Naive thymus-derived CD4-positive, alpha-beta T cell (primary cell): ENCODE measurements at regions not wholly inside any gene's neighbourhood (a gene's known extent, or its start where the extent isn't known, plus 50 kb on each side); places are given as distances from the start of the nearest gene placed in this dataset.
A peak's percentile ranks its signal among the peaks of the same experiment; 100 is the strongest.

Experiments
- ATAC-seq: fragments of 150-1000 bp; cut with Tn5 transposase; 2 replicates; pipeline ENCODE4 v1.10.0; 2021; ENCODE audit warnings: mild to moderate bottlenecking, moderate library complexity
- CTCF ChIA-PET: fragments of 350-600 bp; sonication (Branson Sonifier 250); formaldehyde crosslinking; loops from one replicate; lab custom pipeline; 2021; ENCODE audit warnings: antibody characterized with exemption; lab: Charles Lee
- POLR2A ChIA-PET: fragments of 350-600 bp; sonication (Branson Sonifier 250); formaldehyde crosslinking; loops from one replicate; lab custom pipeline; 2021; ENCODE audit warnings: antibody characterized with exemption, inconsistent platforms; lab: Charles Lee
- DNase-seq, 9 donors: peaks; one replicate each; pipeline versions ENCODE4 v3.0.0 to v3.0.0-alpha.2; 2020 to 2022; ENCODE audit warnings: mixed read lengths in 1 of 9
- H3K27ac ChIP-seq: one replicate; pipeline ENCODE4 v1.7.0; 2013; ENCODE audit warnings: mild to moderate bottlenecking, low read depth, low read length, moderate library complexity
- H3K27me3 ChIP-seq, 2 donors: one replicate each; pipeline ENCODE4 v1.7.0; 2013; ENCODE audit warnings: low read length in 2 of 2, mild to moderate bottlenecking in 2 of 2, moderate library complexity in 2 of 2; ENCODE audit not compliant: control insufficient read depth in 2 of 2, insufficient read depth in 2 of 2
- H3K36me3 ChIP-seq, 3 experiments: 1 replicate in 2 of 3; 2 replicates in 1 of 3; pipeline ENCODE4 v1.7.0; 2013; ENCODE audit warnings: low read length in 3 of 3, mild to moderate bottlenecking in 3 of 3, moderate library complexity in 1 of 3; ENCODE audit not compliant: insufficient read depth in 3 of 3, control insufficient read depth in 2 of 3
- H3K4me1 ChIP-seq, 2 donors: one replicate each; pipeline ENCODE4 v1.7.0; 2013; ENCODE audit warnings: low read length in 2 of 2, mild to moderate bottlenecking in 2 of 2, moderate library complexity in 1 of 2; ENCODE audit not compliant: control insufficient read depth in 2 of 2, insufficient read depth in 2 of 2
- H3K4me3 ChIP-seq: 2 replicates; pipeline ENCODE4 v1.7.0; 2013; ENCODE audit warnings: mild to moderate bottlenecking, low read length
- H3K9me3 ChIP-seq, 3 experiments: 1 replicate in 2 of 3; 2 replicates in 1 of 3; pipeline ENCODE4 v1.7.0; 2013; ENCODE audit warnings: low read length in 3 of 3; ENCODE audit not compliant: control insufficient read depth in 2 of 3
- H3K27ac Mint-ChIP-seq, 9 donors: one replicate each; pipeline ENCODE4 v1.8.0; 2020 to 2022; ENCODE audit warnings: mixed read lengths in 9 of 9, mild to moderate bottlenecking in 8 of 9, moderate library complexity in 5 of 9, inconsistent platforms in 2 of 9
- H3K27me3 Mint-ChIP-seq, 5 donors: one replicate each; pipeline ENCODE4 v1.8.0; 2021 to 2022; ENCODE audit warnings: mixed read lengths in 5 of 5, mild to moderate bottlenecking in 1 of 5
- H3K36me3 Mint-ChIP-seq, 5 donors: one replicate each; pipeline ENCODE4 v1.8.0; 2020 to 2022; ENCODE audit warnings: mixed read lengths in 5 of 5, mild to moderate bottlenecking in 3 of 5, inconsistent platforms in 1 of 5
- H3K4me1 Mint-ChIP-seq, 7 donors: one replicate each; pipeline ENCODE4 v1.8.0; 2020 to 2022; ENCODE audit warnings: mixed read lengths in 7 of 7, mild to moderate bottlenecking in 3 of 7, inconsistent platforms in 1 of 7
- H3K4me3 Mint-ChIP-seq, 10 donors: one replicate each; pipeline ENCODE4 v1.8.0; 2020 to 2022; ENCODE audit warnings: mild to moderate bottlenecking in 10 of 10, mixed read lengths in 10 of 10, moderate library complexity in 6 of 10, inconsistent platforms in 2 of 10
- H3K9me3 Mint-ChIP-seq, 11 donors: one replicate each; pipeline ENCODE4 v1.8.0; 2020 to 2022; ENCODE audit warnings: mixed read lengths in 11 of 11, mild to moderate bottlenecking in 4 of 11, inconsistent platforms in 1 of 11, moderate library complexity in 1 of 11
- intact Hi-C, 2 donors: fragments of 100-400 bp; cut with micrococcal nuclease; formaldehyde crosslinking; loops; one replicate each; pipeline ENCODE4 v1.15.1; 2023

GRCh38 chr5:104793031-104793754 lies 1230.6 kb upstream of the NUDT12 start:
- ChIA-PET POLR2A (no interaction called here), CTCF (no interaction called here)
- H3K9me3 ChIP-seq: no peaks in the 10 kb centered on the region
- Mint-ChIP-seq H3K27ac (peak overlapping the region in 1 of 9 donors; percentile 42), H3K9me3 (peaks cover 0 to 24% (median 3%) of the 10 kb centered on the region in 11 donors), H3K36me3 (peaks cover 0 to 4% (median 0%) of the 10 kb centered on the region in 5 donors), H3K4me3 (no peak overlapping the region), H3K4me1 (no peaks in the 10 kb centered on the region), H3K27me3 (no peaks in the 10 kb centered on the region)
- no peaks in the 10 kb centered on the region for H3K4me1 ChIP-seq
- intact Hi-C loops: no loop called here
- DNase-seq (no peak), ATAC-seq (no peak)
- no peak overlapping the region for H3K27ac ChIP-seq
- H3K36me3 ChIP-seq: no peaks in the 10 kb centered on the region
- H3K4me3 ChIP-seq: no peak overlapping the region
- no peaks in the 10 kb centered on the region for H3K27me3 ChIP-seq

DNA sequence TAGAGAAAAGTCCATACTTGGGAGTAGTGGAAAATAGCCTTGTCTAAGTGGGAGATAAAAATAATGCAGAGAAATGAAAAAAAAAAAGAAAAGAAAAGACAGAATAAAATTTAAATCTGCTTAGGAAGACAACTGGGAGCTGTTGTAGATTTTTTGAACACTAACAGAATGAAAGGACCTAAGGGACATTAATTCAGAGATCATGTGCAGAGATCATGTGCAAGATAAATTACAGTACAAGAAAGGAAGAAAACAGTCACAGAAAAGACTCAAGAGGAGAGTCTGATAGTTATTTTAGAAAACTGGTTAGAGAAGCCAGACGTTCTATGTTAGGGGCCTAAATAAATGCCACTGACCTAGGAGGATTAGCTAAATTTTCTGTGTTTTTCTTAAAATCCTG lies 1226.8 kb upstream of the NUDT12 start:
- POLR2A ChIA-PET: no interaction called here
- Mint-ChIP-seq H3K27me3 (no peaks in the 10 kb centered on the region), H3K9me3 (peaks cover 0 to 39% (median 10%) of the 10 kb centered on the region in 11 donors), H3K4me3 (no peak overlapping the region), H3K36me3 (peaks cover 0 to 6% (median 0%) of the 10 kb centered on the region in 5 donors), H3K27ac (no peak overlapping the region), H3K4me1 (peaks cover 0 to 1% (median 0%) of the 10 kb centered on the region in 7 donors)
- DNase-seq (no peak), ATAC-seq (no peak)
- CTCF ChIA-PET: no interaction called here
- Histone ChIP-seq H3K36me3 (no peaks in the 10 kb centered on the region), H3K9me3 (no peaks in the 10 kb centered on the region), H3K4me3 (no peak overlapping the region), H3K27me3 (no peaks in the 10 kb centered on the region), H3K4me1 (no peaks in the 10 kb centered on the region), H3K27ac (no peak overlapping the region)
- intact Hi-C loops: no loop called here

DNA sequence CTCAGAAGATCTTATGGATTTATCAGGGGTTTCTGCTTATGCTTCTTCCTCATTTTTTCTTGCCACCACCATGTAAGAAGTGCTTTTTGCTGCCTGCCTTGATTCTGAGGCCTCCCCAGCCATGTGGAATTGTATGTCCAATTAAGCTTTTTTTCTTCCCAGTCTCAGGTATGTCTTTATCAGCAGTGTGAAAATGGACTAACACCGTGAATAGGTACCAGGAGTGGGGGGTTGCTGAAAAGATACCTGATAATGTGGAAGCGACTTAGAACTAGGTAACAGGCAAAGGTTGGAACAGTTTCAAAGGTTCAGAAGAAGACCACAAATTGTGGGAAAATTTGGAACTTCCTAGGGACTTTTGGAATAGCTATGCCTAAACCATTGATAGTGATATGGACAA lies 1222.5 kb upstream of the NUDT12 start:
- Mint-ChIP-seq H3K27me3 (no peaks in the 10 kb centered on the region), H3K9me3 (peaks cover 0 to 44% (median 9%) of the 10 kb centered on the region in 11 donors), H3K27ac (no peak overlapping the region), H3K36me3 (peaks cover 0 to 6% (median 0%) of the 10 kb centered on the region in 5 donors), H3K4me1 (peaks cover 0 to 1% (median 0%) of the 10 kb centered on the region in 7 donors), H3K4me3 (no peak overlapping the region)
- H3K27me3 ChIP-seq: no peaks in the 10 kb centered on the region
- DNase-seq: no peak
- intact Hi-C loops: no loop called here
- ChIA-PET POLR2A (no interaction called here), CTCF (no interaction called here)
- no peaks in the 10 kb centered on the region for H3K9me3 ChIP-seq
- no peak for ATAC-seq
- no peak overlapping the region for H3K27ac ChIP-seq
- H3K4me1 ChIP-seq: no peaks in the 10 kb centered on the region
- H3K36me3 ChIP-seq: no peaks in the 10 kb centered on the region
- no peak overlapping the region for H3K4me3 ChIP-seq

DNA sequence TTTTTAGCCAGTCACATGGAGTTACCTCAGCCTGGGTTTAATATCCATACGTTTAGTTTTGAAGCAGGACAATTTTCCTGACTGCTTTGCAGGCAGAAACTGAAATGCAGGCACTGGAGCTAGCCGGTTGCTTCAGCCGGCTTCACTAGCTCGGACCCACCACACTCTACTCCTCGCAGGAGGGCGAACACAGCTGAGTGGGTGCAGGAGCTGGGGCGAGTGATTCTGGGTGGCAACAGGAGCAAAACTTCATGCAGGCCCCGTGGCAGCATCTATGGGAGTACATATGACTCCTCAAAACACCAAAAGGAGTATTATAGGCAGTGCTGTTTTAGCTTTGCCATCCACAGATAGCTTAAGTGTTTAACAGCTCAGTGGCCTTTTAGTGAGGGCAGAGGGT lies 1211.8 kb upstream of the NUDT12 start:
- no peaks in the 10 kb centered on the region for H3K27me3 Mint-ChIP-seq
- H3K27me3 ChIP-seq: no peaks in the 10 kb centered on the region
- POLR2A ChIA-PET: no interaction called here
- H3K36me3 ChIP-seq: no peaks in the 10 kb centered on the region
- no peak overlapping the region for H3K27ac Mint-ChIP-seq
- no peak for ATAC-seq
- H3K9me3 Mint-ChIP-seq: peaks cover 0 to 6% (median 1%) of the 10 kb centered on the region in 11 donors
- H3K4me1 ChIP-seq: no peaks in the 10 kb centered on the region
- H3K36me3 Mint-ChIP-seq: no peaks in the 10 kb centered on the region
- intact Hi-C loops: no loop called here
- no peak overlapping the region for H3K4me3 ChIP-seq
- no peak overlapping the region for H3K4me3 Mint-ChIP-seq
- H3K9me3 ChIP-seq: no peaks in the 10 kb centered on the region
- no peaks in the 10 kb centered on the region for H3K4me1 Mint-ChIP-seq
- H3K27ac ChIP-seq: no peak overlapping the region
- no peak for DNase-seq
- CTCF ChIA-PET: no interaction called here

DNA sequence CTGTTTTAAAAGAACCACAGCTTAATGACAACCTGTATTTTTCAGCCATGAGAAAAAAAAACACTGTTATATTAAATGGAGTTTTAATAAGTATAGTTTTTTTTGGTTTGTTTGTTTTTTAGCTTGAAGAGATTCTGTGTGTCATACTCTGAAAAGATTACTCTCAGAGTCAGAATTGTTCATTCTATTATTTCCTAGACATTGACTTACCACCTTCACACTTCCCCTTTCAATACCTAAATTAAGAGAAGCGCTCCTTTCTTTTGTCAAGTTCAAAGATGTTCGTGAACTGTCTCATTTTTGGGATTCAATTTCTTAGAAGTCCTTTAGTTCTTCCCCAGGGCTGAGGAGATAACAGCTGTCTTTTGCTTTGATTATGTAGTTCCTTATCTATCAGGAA lies 1201.6 kb upstream of the NUDT12 start:
- Histone ChIP-seq H3K27me3 (no peaks in the 10 kb centered on the region), H3K9me3 (no peaks in the 10 kb centered on the region), H3K36me3 (no peaks in the 10 kb centered on the region), H3K4me1 (no peaks in the 10 kb centered on the region), H3K4me3 (no peak overlapping the region), H3K27ac (no peak overlapping the region)
- Mint-ChIP-seq H3K27me3 (no peaks in the 10 kb centered on the region), H3K4me3 (no peak overlapping the region), H3K9me3 (peaks cover 0 to 19% (median 3%) of the 10 kb centered on the region in 11 donors), H3K27ac (no peak overlapping the region), H3K36me3 (no peaks in the 10 kb centered on the region), H3K4me1 (no peaks in the 10 kb centered on the region)
- ChIA-PET POLR2A (no interaction called here), CTCF (no interaction called here)
- ATAC-seq: no peak
- intact Hi-C loops: no loop called here
- DNase-seq: no peak

DNA sequence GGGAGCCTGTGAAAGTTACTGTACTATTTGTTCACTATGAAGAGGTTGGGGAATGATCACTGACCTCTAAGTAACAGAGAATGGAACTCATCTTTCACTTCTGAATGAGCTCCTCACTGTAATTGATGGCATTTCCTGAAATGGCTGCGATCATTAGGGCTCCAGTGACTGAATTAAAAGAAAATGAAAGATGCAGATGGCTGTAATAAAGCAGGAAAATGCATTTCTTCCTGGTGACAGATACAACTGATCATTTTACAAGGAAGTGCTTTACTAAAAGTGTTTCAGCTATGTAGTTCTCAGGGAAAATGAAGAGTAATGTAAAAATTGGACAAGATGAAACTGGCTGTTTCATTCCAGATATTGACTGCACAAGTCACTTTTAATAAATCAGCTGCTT lies 1200.6 kb upstream of the NUDT12 start:
- no peaks in the 10 kb centered on the region for H3K36me3 Mint-ChIP-seq
- ChIA-PET POLR2A (no interaction called here), CTCF (no interaction called here)
- Histone ChIP-seq H3K27me3 (no peaks in the 10 kb centered on the region), H3K9me3 (no peaks in the 10 kb centered on the region), H3K4me1 (no peaks in the 10 kb centered on the region), H3K4me3 (no peak overlapping the region), H3K27ac (no peak overlapping the region), H3K36me3 (no peaks in the 10 kb centered on the region)
- no peaks in the 10 kb centered on the region for H3K4me1 Mint-ChIP-seq
- DNase-seq: no peak
- no peak overlapping the region for H3K27ac Mint-ChIP-seq
- H3K27me3 Mint-ChIP-seq: no peaks in the 10 kb centered on the region
- peaks cover 0 to 14% (median 3%) of the 10 kb centered on the region in 11 donors for H3K9me3 Mint-ChIP-seq
- intact Hi-C loops: no loop called here
- no peak overlapping the region for H3K4me3 Mint-ChIP-seq
- no peak for ATAC-seq

DNA sequence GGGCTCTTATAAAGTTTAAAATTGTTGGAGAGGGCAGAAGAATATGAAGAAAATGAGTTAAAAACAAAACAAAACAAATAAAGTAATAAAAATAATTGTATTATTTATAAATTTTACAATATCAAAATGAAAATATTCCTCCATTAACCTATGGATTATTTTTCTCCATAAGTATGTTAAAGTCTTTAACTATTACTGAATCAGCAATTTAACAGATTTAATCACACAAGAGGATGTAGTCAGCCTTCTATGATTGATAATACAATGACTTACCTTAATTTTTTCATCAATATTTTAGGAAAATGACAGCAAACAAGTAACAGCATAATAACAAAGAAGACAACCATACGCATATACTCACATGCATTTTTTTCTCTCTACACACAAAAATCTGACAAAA lies 1195.3 kb upstream of the NUDT12 start:
- no peak for ATAC-seq
- no peaks in the 10 kb centered on the region for H3K36me3 Mint-ChIP-seq
- POLR2A ChIA-PET: no interaction called here

More for the DNA sequence above, 1195.3 kb upstream of the NUDT12 start:
- Histone ChIP-seq H3K4me1 (no peaks in the 10 kb centered on the region), H3K27ac (no peak overlapping the region), H3K27me3 (no peaks in the 10 kb centered on the region), H3K9me3 (no peaks in the 10 kb centered on the region), H3K4me3 (no peak overlapping the region), H3K36me3 (no peaks in the 10 kb centered on the region)
- no peak for DNase-seq
- Mint-ChIP-seq H3K4me3 (no peak overlapping the region), H3K9me3 (peaks cover 0 to 27% (median 7%) of the 10 kb centered on the region in 11 donors), H3K27ac (no peak overlapping the region), H3K27me3 (no peaks in the 10 kb centered on the region), H3K4me1 (no peaks in the 10 kb centered on the region)
- CTCF ChIA-PET: no interaction called here
- intact Hi-C loops: no loop called here
